ENCODE measurements at regions not wholly inside any gene's neighbourhood (a gene's known extent, or its start where the extent isn't known, plus 50 kb on each side); places are given as distances from the start of the nearest gene placed in this dataset.

GRCh38 chr3:151935446-151935845, 62.0 kb downstream of the SUCNR1 start:
- Mint-ChIP-seq H3K4me3 (no peak overlapping the region), H3K4me1 (ENCODE audit: low read depth) (no peaks in the 10 kb centered on the region), H3K9me3 (no peaks in the 10 kb centered on the region), H3K27me3 (ENCODE audit: low read depth) (no peaks in the 10 kb centered on the region), H3K27ac (no peak overlapping the region), H3K36me3 (ENCODE audit: low read depth) (no peaks in the 10 kb centered on the region)
- DNase-seq = no peak
- CTCF ChIA-PET = no interaction called here
- intact Hi-C loops (cut with micrococcal nuclease) = no loop called here

- H3K27ac Mint-ChIP-seq = no peak overlapping the region
- CTCF ChIA-PET = no interaction called here
- intact Hi-C loops (cut with micrococcal nuclease) = no loop called here
- no peaks in the 10 kb centered on the region for H3K4me1 Mint-ChIP-seq (ENCODE audit: low read depth)
- H3K27me3 Mint-ChIP-seq (ENCODE audit: low read depth) = no peaks in the 10 kb centered on the region
- H3K4me3 Mint-ChIP-seq = no peak overlapping the region
- H3K9me3 Mint-ChIP-seq = no peaks in the 10 kb centered on the region
- no peaks in the 10 kb centered on the region for H3K36me3 Mint-ChIP-seq (ENCODE audit: low read depth)
- no peak for DNase-seq
Measured at GRCh38 chr3:151940481-151940880, 67.0 kb downstream of the SUCNR1 start.

DNA sequence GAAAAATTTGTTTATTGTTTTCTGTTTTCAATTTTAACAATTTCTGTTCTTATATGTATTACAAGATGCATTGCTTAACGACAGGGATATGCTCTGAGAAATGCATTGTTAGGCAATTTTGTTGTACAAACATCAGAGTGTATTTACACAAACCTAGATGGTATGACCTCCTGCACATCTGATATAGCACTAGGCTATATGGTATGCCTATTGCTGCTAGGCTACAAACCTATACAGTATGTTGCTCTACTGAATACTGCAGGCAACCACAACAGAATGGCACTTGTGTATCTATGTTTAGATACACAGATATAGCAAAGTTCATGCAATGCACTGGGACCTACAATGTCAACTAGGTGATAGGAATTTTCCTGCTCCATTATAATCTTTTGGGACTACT, 70.1 kb downstream of the SUCNR1 start:
- CTCF ChIA-PET = no interaction called here

GRCh38 chr3:151944356-151944755, 70.9 kb downstream of the SUCNR1 start:
- Mint-ChIP-seq H3K27ac (no peak overlapping the region), H3K36me3 (ENCODE audit: low read depth) (no peaks in the 10 kb centered on the region), H3K27me3 (ENCODE audit: low read depth) (peaks cover 3% of the 10 kb centered on the region), H3K9me3 (no peaks in the 10 kb centered on the region), H3K4me1 (ENCODE audit: low read depth) (no peaks in the 10 kb centered on the region), H3K4me3 (no peak overlapping the region)
- CTCF ChIA-PET = no interaction called here
- intact Hi-C loops (cut with micrococcal nuclease) = no loop called here
- no peak for DNase-seq

More for the DNA sequence above, 70.1 kb downstream of the SUCNR1 start:
- no peaks in the 10 kb centered on the region for H3K4me1 Mint-ChIP-seq (ENCODE audit: low read depth)
- H3K27me3 Mint-ChIP-seq (ENCODE audit: low read depth) = peaks cover 3% of the 10 kb centered on the region
- DNase-seq = no peak
- no peak overlapping the region for H3K4me3 Mint-ChIP-seq
- H3K36me3 Mint-ChIP-seq (ENCODE audit: low read depth) = no peaks in the 10 kb centered on the region
- H3K27ac Mint-ChIP-seq = no peak overlapping the region
- intact Hi-C loops (cut with micrococcal nuclease) = no loop called here
- no peaks in the 10 kb centered on the region for H3K9me3 Mint-ChIP-seq

GRCh38 chr3:151946606-151947005, 73.2 kb downstream of the SUCNR1 start:
- intact Hi-C loops (cut with micrococcal nuclease) = no loop called here
- no peaks in the 10 kb centered on the region for H3K4me1 Mint-ChIP-seq (ENCODE audit: low read depth)
- H3K27ac Mint-ChIP-seq = no peak overlapping the region
- CTCF ChIA-PET = no interaction called here
- H3K9me3 Mint-ChIP-seq = no peaks in the 10 kb centered on the region
- H3K4me3 Mint-ChIP-seq = no peak overlapping the region
- peaks cover 3% of the 10 kb centered on the region for H3K27me3 Mint-ChIP-seq (ENCODE audit: low read depth)
- no peaks in the 10 kb centered on the region for H3K36me3 Mint-ChIP-seq (ENCODE audit: low read depth)
- no peak for DNase-seq

DNA sequence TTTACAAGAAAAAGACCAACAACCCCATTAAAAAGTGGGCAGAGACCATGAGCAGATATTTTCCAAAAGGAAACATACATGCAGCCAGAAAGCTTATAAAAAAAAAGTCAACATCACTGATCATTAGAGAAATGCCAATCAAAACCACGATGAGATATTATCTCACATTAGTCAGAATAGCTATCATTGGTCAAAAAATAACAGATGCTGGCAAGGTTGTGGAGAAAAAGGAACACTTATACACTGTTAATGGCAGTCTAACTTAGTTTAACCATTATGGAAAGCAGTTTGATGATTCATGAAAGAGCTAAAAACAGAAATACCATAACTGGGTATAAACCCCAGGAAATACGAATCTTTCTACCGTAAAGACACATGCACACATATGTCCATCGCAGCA, 76.3 kb downstream of the SUCNR1 start:
- H3K9me3 Mint-ChIP-seq = no peaks in the 10 kb centered on the region
- DNase-seq = no peak
- no peak overlapping the region for H3K4me3 Mint-ChIP-seq
- intact Hi-C loops (cut with micrococcal nuclease) = no loop called here
- CTCF ChIA-PET = no interaction called here
- H3K4me1 Mint-ChIP-seq (ENCODE audit: low read depth) = no peaks in the 10 kb centered on the region
- peaks cover 3% of the 10 kb centered on the region for H3K27me3 Mint-ChIP-seq (ENCODE audit: low read depth)
- H3K36me3 Mint-ChIP-seq (ENCODE audit: low read depth) = no peaks in the 10 kb centered on the region
- H3K27ac Mint-ChIP-seq = no peak overlapping the region

DNA sequence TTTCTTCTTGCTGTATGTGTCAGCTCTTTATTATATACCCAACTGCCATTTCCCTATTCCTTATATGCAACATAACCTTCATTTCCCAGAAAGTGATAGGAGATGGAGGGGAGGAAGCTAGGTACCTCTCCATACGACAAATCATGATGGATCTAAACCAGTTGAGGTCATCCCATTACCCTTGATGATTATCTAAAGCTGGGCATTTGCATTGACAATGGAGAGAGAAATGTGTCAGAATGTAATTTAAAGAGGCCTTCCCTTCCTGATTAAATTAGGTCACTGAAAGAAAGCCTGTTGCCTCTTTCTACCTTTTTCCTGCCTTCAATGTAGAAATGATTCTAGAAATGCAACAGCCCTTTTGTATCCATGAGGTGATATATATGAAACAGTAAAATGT, 81.9 kb downstream of the SUCNR1 start:
- DNase-seq = no peak
- CTCF ChIA-PET = no interaction called here
- intact Hi-C loops (cut with micrococcal nuclease) = no loop called here
- Mint-ChIP-seq H3K36me3 (ENCODE audit: low read depth) (no peaks in the 10 kb centered on the region), H3K4me1 (ENCODE audit: low read depth) (no peaks in the 10 kb centered on the region), H3K4me3 (no peak overlapping the region), H3K9me3 (no peaks in the 10 kb centered on the region), H3K27me3 (ENCODE audit: low read depth) (no peaks in the 10 kb centered on the region), H3K27ac (no peak overlapping the region)

- H3K36me3 Mint-ChIP-seq (ENCODE audit: low read depth) = no peaks in the 10 kb centered on the region
- CTCF ChIA-PET = no interaction called here
- no peak overlapping the region for H3K27ac Mint-ChIP-seq
- no peaks in the 10 kb centered on the region for H3K4me1 Mint-ChIP-seq (ENCODE audit: low read depth)
- no peaks in the 10 kb centered on the region for H3K9me3 Mint-ChIP-seq
- H3K4me3 Mint-ChIP-seq = no peak overlapping the region
- intact Hi-C loops (cut with micrococcal nuclease) = no loop called here
- no peaks in the 10 kb centered on the region for H3K27me3 Mint-ChIP-seq (ENCODE audit: low read depth)
- no peak for DNase-seq
Measured at GRCh38 chr3:151960961-151961580, 87.6 kb downstream of the SUCNR1 start.

- Mint-ChIP-seq H3K4me1 (ENCODE audit: low read depth) (no peaks in the 10 kb centered on the region), H3K4me3 (no peak overlapping the region), H3K27ac (no peak overlapping the region), H3K9me3 (no peaks in the 10 kb centered on the region), H3K27me3 (ENCODE audit: low read depth) (no peaks in the 10 kb centered on the region), H3K36me3 (ENCODE audit: low read depth) (no peaks in the 10 kb centered on the region)
- CTCF ChIA-PET = no interaction called here
- DNase-seq = no peak
- intact Hi-C loops (cut with micrococcal nuclease) = no loop called here
Measured at GRCh38 chr3:151962352-151962751, 88.9 kb downstream of the SUCNR1 start.

DNA sequence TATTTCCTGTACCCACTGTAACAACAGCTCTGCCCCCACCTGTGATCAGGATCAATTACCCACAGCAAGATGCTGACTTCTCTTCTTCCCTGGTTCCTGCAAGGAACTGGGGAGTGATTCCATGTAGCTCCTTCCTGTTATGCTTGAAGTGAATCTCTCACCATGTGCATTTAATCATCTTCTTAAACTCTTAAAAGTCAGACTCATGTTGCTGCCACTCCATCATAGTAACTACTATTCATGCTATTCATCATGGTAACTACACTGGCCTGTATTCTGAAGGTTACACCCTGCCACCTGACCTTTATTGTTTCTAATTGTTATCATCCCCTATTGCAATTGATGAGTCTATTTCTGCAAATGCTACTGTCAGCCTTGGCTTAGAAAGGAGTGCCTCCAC, 89.5 kb downstream of the SUCNR1 start:
- CTCF ChIA-PET = no interaction called here
- Mint-ChIP-seq H3K4me3 (no peak overlapping the region), H3K27me3 (ENCODE audit: low read depth) (no peaks in the 10 kb centered on the region), H3K4me1 (ENCODE audit: low read depth) (no peaks in the 10 kb centered on the region), H3K36me3 (ENCODE audit: low read depth) (no peaks in the 10 kb centered on the region), H3K9me3 (no peaks in the 10 kb centered on the region), H3K27ac (no peak overlapping the region)
- no peak for DNase-seq
- intact Hi-C loops (cut with micrococcal nuclease) = no loop called here

DNA sequence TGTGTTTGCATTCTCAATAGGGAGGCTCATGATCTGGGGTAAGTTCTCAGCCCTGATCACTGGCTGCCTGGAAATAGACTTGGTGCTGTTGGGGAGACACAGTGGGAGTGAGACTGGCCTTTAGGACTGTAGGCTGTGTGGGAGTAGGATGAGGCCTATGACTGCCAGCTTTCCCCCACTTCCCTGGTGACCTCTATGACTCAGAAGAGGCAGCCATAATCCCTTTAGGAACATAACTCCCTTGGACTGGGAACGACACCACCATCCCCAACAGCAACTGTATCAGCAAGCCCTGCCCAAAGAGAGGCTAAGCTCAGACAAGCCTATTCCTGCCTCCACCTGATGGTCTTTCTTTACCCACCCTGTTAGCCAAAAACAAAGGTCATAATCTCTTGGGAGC, 91.3 kb downstream of the SUCNR1 start:
- intact Hi-C loops (cut with micrococcal nuclease) = no loop called here
- Mint-ChIP-seq H3K27ac (no peak overlapping the region), H3K4me3 (no peak overlapping the region), H3K4me1 (ENCODE audit: low read depth) (no peaks in the 10 kb centered on the region), H3K27me3 (ENCODE audit: low read depth) (no peaks in the 10 kb centered on the region), H3K9me3 (no peaks in the 10 kb centered on the region), H3K36me3 (ENCODE audit: low read depth) (no peaks in the 10 kb centered on the region)
- CTCF ChIA-PET = interaction anchor here (0.6 kb wide), 1 partner anchor 869 kb away, joined by 3 read pairs; no protein-coding TSS in a partner anchor
- DNase-seq = no peak

DNA sequence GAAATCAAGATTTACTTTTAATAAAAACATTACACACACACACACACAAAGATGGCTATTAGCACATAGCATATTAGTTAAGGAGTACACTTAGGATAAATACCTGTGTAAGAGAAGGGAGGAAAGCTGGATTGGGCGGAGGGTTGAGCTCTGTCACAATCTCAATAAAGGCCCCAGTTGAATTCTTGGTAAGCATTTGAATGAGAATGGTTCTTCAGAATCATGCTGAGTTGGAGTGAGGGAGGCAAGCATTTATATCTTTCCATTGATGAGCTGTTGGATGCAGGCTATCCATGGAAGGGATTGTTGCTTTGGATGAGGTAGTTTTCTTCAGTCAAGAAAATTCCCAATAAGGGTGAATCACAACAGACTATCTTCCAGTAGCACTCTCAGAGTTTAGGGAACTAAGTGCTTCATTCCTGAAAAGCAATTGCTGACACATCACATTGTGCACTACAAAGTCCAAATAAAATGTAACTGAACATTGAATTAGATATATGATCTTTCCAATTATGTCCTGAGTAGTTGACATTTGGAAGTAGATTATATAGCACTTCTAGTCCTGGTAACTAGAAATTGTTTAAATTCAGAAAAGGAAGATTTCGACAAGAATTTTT, 95.7 kb downstream of the SUCNR1 start:
- H3K27me3 Mint-ChIP-seq (ENCODE audit: low read depth) = no peaks in the 10 kb centered on the region
- H3K27ac Mint-ChIP-seq = no peak overlapping the region
- no peak overlapping the region for H3K4me3 Mint-ChIP-seq
- no peaks in the 10 kb centered on the region for H3K36me3 Mint-ChIP-seq (ENCODE audit: low read depth)
- CTCF ChIA-PET = no interaction called here
- no peaks in the 10 kb centered on the region for H3K9me3 Mint-ChIP-seq
- intact Hi-C loops (cut with micrococcal nuclease) = no loop called here
- H3K4me1 Mint-ChIP-seq (ENCODE audit: low read depth) = no peaks in the 10 kb centered on the region
- no peak for DNase-seq

GRCh38 chr3:151971814-151972579, 98.6 kb downstream of the SUCNR1 start:
- Mint-ChIP-seq H3K4me1 (ENCODE audit: low read depth) (peaks cover 4% of the 10 kb centered on the region), H3K36me3 (ENCODE audit: low read depth) (no peaks in the 10 kb centered on the region), H3K9me3 (no peaks in the 10 kb centered on the region), H3K27ac (no peak overlapping the region), H3K27me3 (ENCODE audit: low read depth) (no peaks in the 10 kb centered on the region), H3K4me3 (no peak overlapping the region)
- intact Hi-C loops (cut with micrococcal nuclease) = no loop called here
- no peak for DNase-seq
- CTCF ChIA-PET = interaction anchor here (2.1 kb wide), 1 partner anchor 53 kb away, joined by 5 read pairs; no protein-coding TSS in a partner anchor
